ENCODE measurements at regions not wholly inside any gene's neighbourhood (a gene's known extent, or its start where the extent isn't known, plus 50 kb on each side); places are given as distances from the start of the nearest gene placed in this dataset.

DNA sequence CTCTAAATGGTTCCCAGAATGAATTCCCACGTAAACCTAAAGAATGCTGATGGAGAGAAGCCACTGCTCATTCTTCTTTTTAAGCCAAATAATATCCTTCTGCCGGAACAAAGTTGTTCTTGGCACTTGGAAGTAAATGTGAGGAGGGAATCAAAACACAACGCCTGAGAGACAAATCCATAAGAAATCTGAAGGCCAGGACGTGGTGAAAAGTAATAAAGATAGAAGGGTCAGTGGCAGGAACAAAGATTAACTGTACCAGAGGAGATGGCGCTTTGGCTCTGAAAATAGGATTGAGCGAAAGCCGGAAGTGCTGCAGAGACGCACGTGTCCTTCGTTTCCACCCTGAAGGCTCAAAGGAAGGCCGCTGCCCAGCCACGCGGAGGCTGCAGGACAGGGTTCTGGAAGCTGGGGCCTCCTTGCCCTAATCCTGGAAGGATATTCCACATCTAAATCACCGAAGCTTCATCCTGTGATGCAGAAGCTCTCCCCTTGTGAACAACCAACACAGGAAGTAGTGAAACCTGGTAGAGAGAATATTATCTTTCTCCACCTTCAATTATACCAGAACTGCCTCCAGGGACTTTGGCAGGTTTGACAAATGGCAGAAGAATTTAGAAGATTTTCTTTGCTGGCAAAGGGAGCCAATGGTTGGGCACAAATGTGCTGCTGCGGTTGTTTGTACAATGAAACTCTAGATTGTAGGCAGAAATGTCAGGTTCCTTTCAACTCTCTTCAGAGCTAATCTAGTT lies 214.6 kb upstream of the SERP2 start:
- DNase-seq = no peak

DNA sequence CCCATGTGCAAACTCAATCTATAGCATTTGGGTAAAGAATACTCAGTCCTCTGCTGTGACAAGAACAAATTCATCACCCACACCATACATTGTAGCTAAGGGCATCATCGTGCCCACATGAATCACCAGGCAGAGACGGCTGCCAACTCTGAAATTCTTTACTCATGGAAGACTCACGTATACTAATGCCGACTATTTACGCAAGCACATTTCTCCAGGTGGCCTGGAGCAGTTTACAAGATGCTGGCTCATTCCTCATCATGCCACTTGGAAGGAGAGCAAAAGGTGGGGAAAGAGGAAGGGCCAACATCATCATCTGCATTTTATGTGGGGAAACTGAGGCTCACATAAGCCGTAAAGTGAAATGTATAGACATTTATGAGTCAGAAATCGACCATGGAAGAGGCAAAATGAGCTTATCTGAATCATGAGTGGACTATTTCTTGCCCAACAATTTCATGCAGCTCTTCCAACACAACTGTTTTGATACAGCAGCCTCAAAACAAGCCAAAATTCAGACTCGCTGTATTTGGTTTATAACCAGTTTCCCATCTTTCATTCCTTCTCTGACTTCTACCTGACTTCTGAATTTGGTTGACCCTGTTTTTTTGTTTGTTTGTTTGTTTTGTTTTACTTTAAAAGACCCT lies 213.9 kb upstream of the SERP2 start:
- DNase-seq = no peak

- no peak for DNase-seq
Observed at GRCh38 chr13:44160591-44161191, 212.9 kb upstream of the SERP2 start.

DNA sequence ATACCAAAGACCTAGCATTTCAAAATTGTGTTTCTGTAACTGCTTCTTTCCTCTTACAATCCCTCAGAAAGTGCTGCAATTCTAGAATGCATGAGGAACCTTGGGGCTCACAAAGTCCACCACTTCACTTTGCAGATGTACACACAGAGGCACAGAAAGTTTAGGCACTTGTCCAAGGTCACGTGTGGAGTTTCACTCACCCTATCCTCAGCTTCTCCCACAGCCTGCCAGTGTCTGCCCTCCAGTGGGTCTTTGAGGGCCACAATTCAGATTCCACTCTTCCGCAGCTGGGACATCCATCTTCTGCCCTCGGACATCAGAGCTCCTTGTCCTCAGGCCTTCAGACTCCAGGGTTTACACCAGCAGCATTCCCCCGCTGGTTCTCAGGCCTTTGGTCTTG lies 210.5 kb upstream of the SERP2 start:
- DNase-seq = no peak

- DNase-seq = no peak
Observed at GRCh38 chr13:44165221-44165888, 208.3 kb upstream of the SERP2 start.

GRCh38 chr13:44165889-44166496 lies 207.6 kb upstream of the SERP2 start:
- DNase-seq = no peak

GRCh38 chr13:44169018-44169911 lies 204.4 kb upstream of the SERP2 start:
- no peak for DNase-seq

DNA sequence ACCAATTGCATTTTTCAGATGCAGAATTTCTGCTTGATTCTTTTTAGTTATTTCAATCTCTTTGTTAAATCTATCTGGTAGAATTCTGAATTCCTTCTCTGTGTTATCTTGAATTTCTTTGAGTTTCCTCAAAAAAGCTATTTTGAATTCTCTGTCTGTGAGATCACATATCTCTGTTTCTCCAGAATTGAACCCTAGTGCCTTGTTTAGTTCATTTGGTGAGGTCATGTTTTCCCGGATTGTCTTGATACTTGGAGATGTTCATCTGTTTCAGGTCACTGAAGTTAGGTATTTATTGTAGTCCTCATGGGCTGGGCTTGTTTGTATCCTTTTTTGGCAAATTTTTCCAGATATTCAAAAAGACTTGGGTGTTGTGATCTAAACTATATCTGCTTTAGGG lies 202.9 kb upstream of the SERP2 start:
- no peak for DNase-seq

- no peak for DNase-seq
Observed at GRCh38 chr13:44171156-44171555, 202.5 kb upstream of the SERP2 start.

DNA sequence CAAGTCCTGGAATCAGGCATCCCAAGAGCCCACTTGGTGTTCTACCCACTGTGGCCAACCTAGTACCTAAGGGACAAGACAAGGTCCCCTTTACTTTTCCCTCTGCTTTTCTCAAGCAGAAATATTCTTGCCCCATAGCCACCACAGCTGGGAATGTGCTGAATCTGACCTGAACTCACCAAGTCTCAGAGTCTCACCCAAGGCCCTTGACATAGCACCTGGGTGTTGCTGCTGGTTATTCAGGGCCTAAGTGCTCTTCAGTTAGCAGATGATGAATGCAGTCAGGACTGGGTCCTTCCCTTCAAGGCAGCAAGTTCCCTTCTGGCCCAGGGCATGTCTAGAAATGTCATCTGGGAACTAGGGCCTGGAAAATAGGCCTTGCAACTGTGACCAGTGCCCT lies 201.8 kb upstream of the SERP2 start:
- no peak for DNase-seq

GRCh38 chr13:44172281-44172810 lies 201.3 kb upstream of the SERP2 start:
- DNase-seq = no peak

DNA sequence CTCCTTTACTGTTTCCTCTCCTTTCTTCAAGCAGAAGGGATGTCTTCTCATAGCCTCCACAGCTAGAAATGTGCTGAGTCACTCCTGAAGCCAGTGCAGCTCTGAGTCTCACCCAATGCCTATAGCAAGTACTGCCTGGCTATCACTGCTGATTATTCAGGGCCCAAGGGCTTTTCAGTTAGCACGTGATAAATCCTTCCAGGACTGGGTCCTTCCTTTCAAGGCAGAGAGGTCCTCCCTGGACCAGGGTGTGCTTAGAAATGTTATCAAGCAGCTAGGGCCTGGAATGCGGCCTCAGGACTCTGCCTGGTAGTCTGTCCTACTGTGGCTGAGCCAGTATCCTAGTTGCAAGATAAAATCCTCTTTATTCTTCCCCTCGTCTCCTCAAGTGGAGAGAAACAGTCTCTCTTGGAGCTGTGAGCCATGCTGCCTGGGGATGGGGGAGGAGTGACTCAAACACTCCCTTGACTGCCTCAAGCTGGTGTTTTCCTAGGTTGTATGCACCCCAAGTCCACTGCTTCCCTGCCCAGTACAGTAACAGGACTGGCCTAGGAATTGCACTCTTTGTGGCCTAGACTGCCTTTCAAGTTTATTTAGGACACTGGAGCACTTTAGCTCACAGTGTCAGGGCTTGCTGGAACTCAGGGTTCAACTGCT lies 198.7 kb upstream of the SERP2 start:
- DNase-seq = no peak

DNA sequence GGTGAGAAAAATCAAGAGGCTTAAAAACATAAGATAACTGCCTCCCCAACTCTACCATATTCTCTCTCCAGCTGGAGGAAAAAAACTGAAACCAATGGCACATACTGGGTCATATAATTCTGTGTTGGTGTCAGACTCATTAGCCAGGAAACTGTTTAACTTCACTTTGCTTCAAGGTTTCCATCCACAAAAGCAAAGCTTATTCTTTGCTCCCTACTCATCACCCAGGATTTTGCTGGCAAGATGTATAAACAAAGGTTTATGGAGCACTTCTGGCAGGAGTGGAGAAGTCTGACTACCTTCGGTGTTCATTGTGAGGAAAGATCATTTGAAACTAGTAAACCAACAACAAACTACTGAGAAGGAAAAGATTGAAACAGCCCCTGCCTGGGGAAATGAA lies 197.5 kb upstream of the SERP2 start:
- DNase-seq = no peak

DNA sequence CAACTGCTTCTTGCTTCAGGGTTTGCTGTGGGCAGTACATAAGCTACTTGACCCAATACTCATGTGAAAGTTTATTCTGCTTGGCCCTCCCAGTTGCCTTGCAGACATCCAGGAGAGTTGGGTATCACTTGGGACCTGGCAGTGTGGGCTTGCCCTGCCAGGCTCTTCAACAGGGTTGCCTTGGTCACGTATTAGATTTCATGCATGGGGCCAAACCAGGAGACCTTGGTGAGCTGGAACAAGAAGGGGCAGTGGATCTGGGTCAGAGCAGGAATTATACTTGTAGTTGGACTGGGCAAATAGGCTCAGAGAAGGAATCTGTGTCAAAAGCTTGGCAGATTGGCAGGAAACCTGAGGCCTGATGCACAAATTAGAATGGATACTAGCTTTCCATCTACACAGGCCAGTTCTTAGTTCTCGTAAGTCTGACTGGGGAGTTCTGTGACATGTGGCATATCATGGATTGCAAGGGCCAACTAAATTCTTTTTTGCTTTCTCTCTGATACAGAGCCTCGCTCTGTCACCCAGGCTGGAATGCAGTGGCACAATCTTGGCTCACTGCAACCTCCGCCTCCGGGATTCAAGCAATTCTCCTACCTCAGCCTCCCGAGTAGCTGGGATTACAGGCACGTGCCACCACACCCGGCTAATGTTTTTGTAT lies 192.6 kb upstream of the SERP2 start:
- no peak for DNase-seq

- no peak for DNase-seq
Observed at GRCh38 chr13:44181931-44182330, 191.7 kb upstream of the SERP2 start.

- DNase-seq = no peak
Observed at GRCh38 chr13:44184740-44185139, 188.9 kb upstream of the SERP2 start.

DNA sequence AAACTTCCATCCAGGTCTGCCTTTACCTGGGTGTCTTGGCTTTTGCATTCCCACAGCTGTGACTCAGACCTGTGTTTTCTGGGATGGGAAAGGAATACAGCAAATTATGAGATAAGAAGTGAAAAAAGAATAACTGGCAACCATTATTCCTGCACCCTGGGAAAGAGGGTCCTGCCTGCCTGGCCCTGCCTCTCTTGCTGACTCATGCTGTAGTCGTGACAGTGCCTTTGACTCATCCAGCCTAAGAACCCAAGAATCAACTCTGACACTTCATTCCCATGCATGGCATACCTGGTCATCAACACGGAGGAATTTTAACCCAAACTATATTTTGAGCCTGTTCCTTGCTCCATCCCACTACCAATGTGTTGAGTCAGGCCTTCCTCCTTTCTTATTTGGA lies 185.4 kb upstream of the SERP2 start:
- DNase-seq = no peak

DNA sequence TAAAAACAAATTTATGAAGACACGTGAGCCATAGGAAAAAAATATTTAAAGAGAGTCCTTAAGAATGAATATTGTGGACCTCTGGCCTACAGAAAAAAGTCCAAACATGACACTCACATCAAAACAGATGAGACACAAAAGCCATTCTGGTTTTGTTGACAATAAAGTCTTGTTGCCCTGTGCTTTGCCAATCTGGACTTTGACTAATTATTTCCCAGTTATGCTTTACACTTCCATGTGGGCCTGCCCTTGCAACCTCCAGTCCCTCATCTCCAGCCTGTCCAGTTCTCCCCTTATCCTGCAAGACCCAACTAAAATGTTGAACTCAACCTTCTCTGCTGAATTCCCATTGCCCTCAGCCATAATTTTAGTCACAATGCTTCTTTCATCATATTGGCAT lies 184.5 kb upstream of the SERP2 start:
- no peak for DNase-seq

- DNase-seq = no peak
Observed at GRCh38 chr13:44191103-44191502, 182.5 kb upstream of the SERP2 start.

GRCh38 chr13:44191504-44192171 lies 182.0 kb upstream of the SERP2 start:
- DNase-seq = peak; percentile 44 to 61

All from CD4-positive, alpha-beta T cell treated with Interleukin-4 for 1 hour (primary cell).